Neural progenitor cell (in vitro differentiated cells): ENCODE measurements at regions not wholly inside any gene's neighbourhood (a gene's known extent, or its start where the extent isn't known, plus 50 kb on each side); places are given as distances from the start of the nearest gene placed in this dataset.

ENCODE experiments used
- DNase-seq: peaks from one replicate; pipeline ENCODE4 v3.0.0-alpha.2; 2016; ENCODE audit warnings: low spot score
- H2AFZ ChIP-seq: fragments of 200-600 bp; sonication (generic); replicated peaks from 2 replicates; pipeline ENCODE4 v1.6.1; 2016; ENCODE audit warnings: antibody characterized with exemption
- H3F3A ChIP-seq: fragments of 200-600 bp; sonication (generic); 2 replicates; pipeline ENCODE4 v1.6.1; 2016; ENCODE audit warnings: antibody characterized with exemption, low read depth
- H3K27ac ChIP-seq: fragments of 200-600 bp; sonication (generic); 2 replicates; pipeline ENCODE4 v1.5.1; 2016; ENCODE audit warnings: mild to moderate bottlenecking
- H3K27me3 ChIP-seq: fragments of 200-600 bp; sonication (generic); 2 replicates; pipeline ENCODE4 v1.6.1; 2016; ENCODE audit warnings: mild to moderate bottlenecking, moderate library complexity
- H3K36me3 ChIP-seq: fragments of 200-600 bp; sonication (generic); 2 replicates; pipeline ENCODE4 v1.5.1; 2016
- H3K4me1 ChIP-seq: fragments of 200-600 bp; sonication (generic); 2 replicates; pipeline ENCODE4 v1.6.1; 2016; ENCODE audit warnings: mixed run types
- H3K4me2 ChIP-seq: fragments of 200-600 bp; sonication (generic); 2 replicates; pipeline ENCODE4 v1.6.1; 2016
- H3K4me3 ChIP-seq: fragments of 200-600 bp; sonication (generic); 2 replicates; pipeline ENCODE4 v1.5.1; 2016
- H3K79me2 ChIP-seq: fragments of 200-600 bp; sonication (generic); 2 replicates; pipeline ENCODE4 v1.6.1; 2016; ENCODE audit warnings: low read depth
- H3K9ac ChIP-seq: fragments of 200-600 bp; sonication (generic); 2 replicates; pipeline ENCODE4 v1.6.1; 2016
- H3K9me3 ChIP-seq: fragments of 200-600 bp; sonication (generic); 2 replicates; pipeline ENCODE4 v1.5.1; 2016; ENCODE audit warnings: low read depth
- H4K20me1 ChIP-seq: fragments of 200-600 bp; sonication (generic); 2 replicates; pipeline ENCODE4 v1.6.1; 2016; ENCODE audit warnings: low read depth
- H3K27ac Mint-ChIP-seq: 3 replicates; pipeline ENCODE4 v1.8.0; 2021; ENCODE audit warnings: mixed read lengths
- H3K27me3 Mint-ChIP-seq: 2 replicates; pipeline ENCODE4 v1.8.0; 2022; ENCODE audit warnings: low read depth, mild to moderate bottlenecking, inconsistent platforms, moderate library complexity, mixed read lengths; ENCODE audit not compliant: insufficient read depth
- H3K36me3 Mint-ChIP-seq: 3 replicates; pipeline ENCODE4 v1.8.0; 2021; ENCODE audit warnings: mixed read lengths
- H3K4me1 Mint-ChIP-seq: 3 replicates; pipeline ENCODE4 v1.8.0; 2021; ENCODE audit warnings: mixed read lengths
- H3K4me3 Mint-ChIP-seq: 3 replicates; pipeline ENCODE4 v1.8.0; 2021; ENCODE audit warnings: mild to moderate bottlenecking, moderate library complexity, mixed read lengths
- H3K9me3 Mint-ChIP-seq: 3 replicates; pipeline ENCODE4 v1.8.0; 2020; ENCODE audit warnings: mixed read lengths
- EZH2 ChIP-seq: fragments of 200-600 bp; sonication (generic); IDR thresholded peaks from 2 replicates; pipeline ENCODE4 v1.6.1; 2017; ENCODE audit warnings: antibody characterized with exemption, mild to moderate bottlenecking, moderate library complexity
- EZH2phosphoT487 ChIP-seq: fragments of 200-600 bp; sonication (generic); IDR thresholded peaks from 2 replicates; pipeline ENCODE4 v1.6.1; 2017; ENCODE audit warnings: antibody characterized with exemption
- TF ChIP-seq, protein P1 (sequence below): fragments of 200-600 bp; sonication (generic); IDR thresholded peaks from 2 replicates; pipeline ENCODE4 v1.5.1; 2017; ENCODE audit warnings: antibody characterized with exemption, mild to moderate bottlenecking

DNA sequence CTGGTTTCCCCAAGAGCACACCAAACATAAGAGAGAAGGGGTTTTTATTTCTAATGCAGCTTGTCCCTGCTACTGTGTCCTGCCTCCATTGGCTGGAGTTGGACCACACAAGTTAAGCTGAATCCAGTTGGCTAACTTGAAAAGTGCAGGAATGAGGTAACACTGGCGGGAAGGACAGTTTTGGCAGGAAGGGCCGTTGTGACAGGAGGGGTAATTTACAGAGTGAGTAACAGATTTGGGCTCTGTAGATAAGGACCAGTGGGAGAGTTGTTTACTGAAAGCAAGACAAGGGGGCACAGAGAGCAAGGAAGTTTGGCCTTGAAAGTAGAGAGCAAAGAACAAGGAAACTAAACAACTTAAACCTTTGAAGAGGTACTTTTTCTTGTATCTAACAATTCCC lies 1623.3 kb upstream of the RAG2 start:
- no peak overlapping the region for H3K27ac ChIP-seq
- no peaks in the 10 kb centered on the region for H3K79me2 ChIP-seq
- Mint-ChIP-seq H3K9me3 (peaks cover 28% of the 10 kb centered on the region), H3K36me3 (no peaks in the 10 kb centered on the region), H3K27me3 (no peaks in the 10 kb centered on the region), H3K27ac (no peak overlapping the region), H3K4me1 (no peaks in the 10 kb centered on the region), H3K4me3 (no peak overlapping the region)
- TF ChIP-seq EZH2, result no peak
- H3F3A ChIP-seq, result no peaks in the 10 kb centered on the region
- H3K4me3 ChIP-seq, result no peak overlapping the region
- no peaks in the 10 kb centered on the region for H3K27me3 ChIP-seq
- H4K20me1 ChIP-seq, result no peaks in the 10 kb centered on the region
- H3K4me2 ChIP-seq, result no peak overlapping the region
- H3K9me3 ChIP-seq, result no peaks in the 10 kb centered on the region
- no peak overlapping the region for H3K9ac ChIP-seq
- H2AFZ ChIP-seq, result peak overlapping the region; percentile 20
- no peaks in the 10 kb centered on the region for H3K4me1 ChIP-seq
- no peak for DNase-seq
- no peaks in the 10 kb centered on the region for H3K36me3 ChIP-seq

- Histone ChIP-seq H3K4me2 (no peak overlapping the region), H4K20me1 (no peaks in the 10 kb centered on the region), H3K4me3 (no peak overlapping the region), H3K9me3 (no peaks in the 10 kb centered on the region), H3K79me2 (no peaks in the 10 kb centered on the region), H3K36me3 (no peaks in the 10 kb centered on the region), H3K4me1 (no peaks in the 10 kb centered on the region), H3K27ac (no peak overlapping the region), H3K27me3 (no peaks in the 10 kb centered on the region), H2AFZ (no peak overlapping the region), H3K9ac (no peak overlapping the region), H3F3A (no peaks in the 10 kb centered on the region)
- H3K4me1 Mint-ChIP-seq, result no peaks in the 10 kb centered on the region
- H3K36me3 Mint-ChIP-seq, result no peaks in the 10 kb centered on the region
- no peak overlapping the region for H3K27ac Mint-ChIP-seq
- no peak overlapping the region for H3K4me3 Mint-ChIP-seq
- DNase-seq, result no peak
- TF ChIP-seq EZH2 (no peak), EZH2phosphoT487 (no peak)
- TF ChIP-seq, protein P1, sequence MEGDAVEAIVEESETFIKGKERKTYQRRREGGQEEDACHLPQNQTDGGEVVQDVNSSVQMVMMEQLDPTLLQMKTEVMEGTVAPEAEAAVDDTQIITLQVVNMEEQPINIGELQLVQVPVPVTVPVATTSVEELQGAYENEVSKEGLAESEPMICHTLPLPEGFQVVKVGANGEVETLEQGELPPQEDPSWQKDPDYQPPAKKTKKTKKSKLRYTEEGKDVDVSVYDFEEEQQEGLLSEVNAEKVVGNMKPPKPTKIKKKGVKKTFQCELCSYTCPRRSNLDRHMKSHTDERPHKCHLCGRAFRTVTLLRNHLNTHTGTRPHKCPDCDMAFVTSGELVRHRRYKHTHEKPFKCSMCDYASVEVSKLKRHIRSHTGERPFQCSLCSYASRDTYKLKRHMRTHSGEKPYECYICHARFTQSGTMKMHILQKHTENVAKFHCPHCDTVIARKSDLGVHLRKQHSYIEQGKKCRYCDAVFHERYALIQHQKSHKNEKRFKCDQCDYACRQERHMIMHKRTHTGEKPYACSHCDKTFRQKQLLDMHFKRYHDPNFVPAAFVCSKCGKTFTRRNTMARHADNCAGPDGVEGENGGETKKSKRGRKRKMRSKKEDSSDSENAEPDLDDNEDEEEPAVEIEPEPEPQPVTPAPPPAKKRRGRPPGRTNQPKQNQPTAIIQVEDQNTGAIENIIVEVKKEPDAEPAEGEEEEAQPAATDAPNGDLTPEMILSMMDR, result no peak
- peaks cover 19% of the 10 kb centered on the region for H3K9me3 Mint-ChIP-seq
- no peaks in the 10 kb centered on the region for H3K27me3 Mint-ChIP-seq
Measured at GRCh38 chr11:38219636-38220035, 1621.6 kb upstream of the RAG2 start.

GRCh38 chr11:38208951-38209350 lies 1610.9 kb upstream of the RAG2 start:
- no peaks in the 10 kb centered on the region for H3K4me1 ChIP-seq
- no peaks in the 10 kb centered on the region for H3F3A ChIP-seq
- no peak for TF ChIP-seq EZH2
- TF ChIP-seq EZH2phosphoT487, result no peak
- TF ChIP-seq, protein P1, result no peak
- Mint-ChIP-seq H3K4me3 (no peak overlapping the region), H3K27me3 (no peaks in the 10 kb centered on the region), H3K36me3 (no peaks in the 10 kb centered on the region), H3K9me3 (no peaks in the 10 kb centered on the region), H3K27ac (no peak overlapping the region), H3K4me1 (no peaks in the 10 kb centered on the region)
- no peaks in the 10 kb centered on the region for H3K36me3 ChIP-seq
- no peak overlapping the region for H3K9ac ChIP-seq
- H3K9me3 ChIP-seq, result no peaks in the 10 kb centered on the region
- no peak overlapping the region for H3K27ac ChIP-seq
- H2AFZ ChIP-seq, result no peak overlapping the region
- H3K4me2 ChIP-seq, result no peak overlapping the region
- H3K4me3 ChIP-seq, result no peak overlapping the region
- DNase-seq, result no peak
- no peaks in the 10 kb centered on the region for H3K27me3 ChIP-seq
- H4K20me1 ChIP-seq, result no peaks in the 10 kb centered on the region
- H3K79me2 ChIP-seq, result no peaks in the 10 kb centered on the region

- Histone ChIP-seq H2AFZ (no peak overlapping the region), H3K4me3 (no peak overlapping the region), H3K9ac (no peak overlapping the region), H3K27me3 (no peaks in the 10 kb centered on the region), H4K20me1 (no peaks in the 10 kb centered on the region), H3K79me2 (no peaks in the 10 kb centered on the region), H3K27ac (no peak overlapping the region), H3K9me3 (no peaks in the 10 kb centered on the region), H3K4me2 (no peak overlapping the region), H3K36me3 (no peaks in the 10 kb centered on the region), H3K4me1 (no peaks in the 10 kb centered on the region), H3F3A (no peaks in the 10 kb centered on the region)
- Mint-ChIP-seq H3K9me3 (no peaks in the 10 kb centered on the region), H3K36me3 (no peaks in the 10 kb centered on the region), H3K4me1 (no peaks in the 10 kb centered on the region), H3K27me3 (no peaks in the 10 kb centered on the region), H3K4me3 (no peak overlapping the region), H3K27ac (no peak overlapping the region)
- TF ChIP-seq, protein P1, result no peak
- TF ChIP-seq EZH2, result no peak
- no peak for TF ChIP-seq EZH2phosphoT487
- DNase-seq, result no peak
Measured at GRCh38 chr11:38206663-38207062, 1608.6 kb upstream of the RAG2 start.
